ENCODE measurements at regions not wholly inside any gene's neighbourhood (a gene's known extent, or its start where the extent isn't known, plus 50 kb on each side); places are given as distances from the start of the nearest gene placed in this dataset.

DNA sequence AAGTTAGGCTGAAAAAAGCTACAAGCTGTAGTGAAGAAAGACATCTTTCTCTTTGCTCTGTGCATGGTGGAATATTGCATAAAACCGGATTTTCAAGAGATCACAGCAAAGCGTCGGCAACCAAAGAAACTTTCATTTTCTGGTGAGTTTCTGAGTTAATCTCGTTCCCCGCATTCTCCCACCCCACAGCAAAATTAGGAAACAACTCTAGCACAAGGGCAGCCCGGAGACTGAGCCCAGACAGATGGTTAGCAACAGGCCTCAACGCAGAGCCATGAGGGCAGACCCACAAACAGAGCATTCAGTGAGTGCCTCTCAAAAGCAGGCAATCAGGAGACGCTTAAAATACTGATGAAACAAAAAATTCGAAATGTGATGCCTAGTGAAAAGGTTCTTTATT is 396.1 kb upstream of the KLF6 start:
- TF ChIP-seq, protein P1, sequence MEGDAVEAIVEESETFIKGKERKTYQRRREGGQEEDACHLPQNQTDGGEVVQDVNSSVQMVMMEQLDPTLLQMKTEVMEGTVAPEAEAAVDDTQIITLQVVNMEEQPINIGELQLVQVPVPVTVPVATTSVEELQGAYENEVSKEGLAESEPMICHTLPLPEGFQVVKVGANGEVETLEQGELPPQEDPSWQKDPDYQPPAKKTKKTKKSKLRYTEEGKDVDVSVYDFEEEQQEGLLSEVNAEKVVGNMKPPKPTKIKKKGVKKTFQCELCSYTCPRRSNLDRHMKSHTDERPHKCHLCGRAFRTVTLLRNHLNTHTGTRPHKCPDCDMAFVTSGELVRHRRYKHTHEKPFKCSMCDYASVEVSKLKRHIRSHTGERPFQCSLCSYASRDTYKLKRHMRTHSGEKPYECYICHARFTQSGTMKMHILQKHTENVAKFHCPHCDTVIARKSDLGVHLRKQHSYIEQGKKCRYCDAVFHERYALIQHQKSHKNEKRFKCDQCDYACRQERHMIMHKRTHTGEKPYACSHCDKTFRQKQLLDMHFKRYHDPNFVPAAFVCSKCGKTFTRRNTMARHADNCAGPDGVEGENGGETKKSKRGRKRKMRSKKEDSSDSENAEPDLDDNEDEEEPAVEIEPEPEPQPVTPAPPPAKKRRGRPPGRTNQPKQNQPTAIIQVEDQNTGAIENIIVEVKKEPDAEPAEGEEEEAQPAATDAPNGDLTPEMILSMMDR (IDR thresholded peaks at IDR 0.05), result no peak
- Mint-ChIP-seq H3K4me3 (no peak overlapping the region), H3K36me3 (ENCODE audit: low read depth) (no peaks in the 10 kb centered on the region), H3K27ac (no peak overlapping the region), H3K9me3 (no peaks in the 10 kb centered on the region), H3K27me3 (no peaks in the 10 kb centered on the region), H3K4me1 (ENCODE audit: low read depth) (peaks cover 15% of the 10 kb centered on the region)
- ATAC-seq, result no peak
- ChIA-PET POLR2A (no interaction called here), CTCF (no interaction called here)
- intact Hi-C loops (cut with micrococcal nuclease), result no loop called here
- no peak for DNase-seq

DNA sequence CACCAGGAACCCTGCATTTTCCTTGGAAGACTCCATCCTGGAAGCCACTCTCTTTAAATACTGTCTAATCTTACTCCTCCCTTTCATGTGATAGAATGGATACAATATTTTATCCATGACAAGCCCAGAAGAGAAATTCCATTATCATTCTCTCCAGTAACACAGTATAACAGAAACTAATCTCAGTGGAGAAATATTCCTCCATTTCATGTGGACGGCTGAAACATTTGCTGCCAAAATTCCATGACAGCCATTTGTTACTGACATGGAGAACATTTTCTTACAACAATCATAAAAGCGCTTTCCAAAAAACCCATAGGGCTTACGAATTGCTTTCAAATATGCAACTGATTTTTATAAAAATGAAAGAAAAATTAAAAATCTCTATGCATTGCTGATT is 392.8 kb upstream of the KLF6 start:
- ChIA-PET CTCF (no interaction called here), POLR2A (no interaction called here)
- ATAC-seq, result no peak
- intact Hi-C loops (cut with micrococcal nuclease), result no loop called here
- Mint-ChIP-seq H3K4me1 (ENCODE audit: low read depth) (peaks cover 15% of the 10 kb centered on the region), H3K27ac (no peak overlapping the region), H3K36me3 (ENCODE audit: low read depth) (no peaks in the 10 kb centered on the region), H3K27me3 (no peaks in the 10 kb centered on the region), H3K9me3 (no peaks in the 10 kb centered on the region), H3K4me3 (no peak overlapping the region)
- TF ChIP-seq, protein P1 (IDR thresholded peaks at IDR 0.05), result no peak
- DNase-seq, result no peak

DNA sequence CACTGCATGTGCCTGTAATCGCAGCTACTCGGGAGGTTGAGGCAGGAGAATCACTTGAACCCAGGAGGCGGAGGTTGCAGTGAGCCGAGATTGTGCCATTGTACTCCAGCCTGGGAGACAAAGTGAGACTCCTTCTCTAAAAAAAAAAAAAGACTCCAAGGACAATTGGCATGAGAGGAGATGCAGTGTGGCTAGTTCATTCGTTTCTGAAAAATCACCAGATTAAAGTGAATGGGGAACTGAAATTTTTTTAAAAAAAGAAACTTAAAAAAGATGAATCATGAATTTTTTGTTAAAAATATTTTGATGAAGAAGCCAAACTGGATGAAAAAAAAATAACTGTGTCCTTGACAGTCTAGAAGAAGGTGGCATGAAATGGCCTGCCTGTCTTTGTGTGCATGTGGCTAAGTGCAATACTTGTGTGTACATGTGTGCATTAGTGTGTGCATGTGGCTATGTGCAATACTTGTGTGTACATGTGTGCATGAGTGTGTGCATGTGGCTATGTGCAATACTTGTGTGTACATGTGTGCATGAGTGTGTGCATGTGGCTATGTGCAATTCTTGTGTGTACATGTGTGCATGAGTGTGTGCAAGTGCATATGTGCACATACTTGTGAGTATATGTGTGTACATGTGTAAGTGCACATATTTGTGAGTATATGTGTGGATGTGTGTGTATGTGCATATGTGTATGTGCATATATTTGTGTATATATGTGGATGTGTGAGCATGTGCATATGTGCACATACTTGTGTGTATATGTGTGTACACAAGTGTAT is 391.7 kb upstream of the KLF6 start:
- ChIA-PET POLR2A (no interaction called here), CTCF (no interaction called here)
- no peak for ATAC-seq
- Mint-ChIP-seq H3K4me1 (ENCODE audit: low read depth) (peaks cover 9% of the 10 kb centered on the region), H3K27me3 (no peaks in the 10 kb centered on the region), H3K36me3 (ENCODE audit: low read depth) (peaks cover 3% of the 10 kb centered on the region), H3K27ac (no peak overlapping the region), H3K4me3 (no peak overlapping the region), H3K9me3 (peaks cover 3% of the 10 kb centered on the region)
- no peak for DNase-seq
- intact Hi-C loops (cut with micrococcal nuclease), result no loop called here
- TF ChIP-seq, protein P1 (IDR thresholded peaks at IDR 0.05), result no peak

DNA sequence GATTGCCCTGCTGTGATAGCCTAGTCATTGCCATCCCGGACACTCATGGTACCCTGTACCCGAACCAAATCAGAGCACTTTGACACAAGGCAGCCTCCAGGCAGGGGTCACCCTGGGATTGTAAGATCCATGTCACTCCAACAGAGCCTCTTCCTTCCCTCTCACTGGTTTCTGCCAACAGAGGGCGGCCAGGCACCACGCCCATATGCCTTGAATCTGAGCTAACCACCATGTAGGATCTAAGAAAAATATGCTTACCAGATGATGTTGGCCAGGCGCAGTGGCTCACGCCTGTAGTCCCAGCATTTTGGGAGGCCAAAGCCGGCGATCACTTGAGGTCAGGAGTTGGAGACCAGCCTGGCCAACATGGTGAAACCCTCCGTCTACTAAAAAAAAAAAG is 389.2 kb upstream of the KLF6 start:
- CTCF ChIA-PET, result no interaction called here
- TF ChIP-seq, protein P1 (IDR thresholded peaks at IDR 0.05), result no peak
- H3K4me1 Mint-ChIP-seq (ENCODE audit: low read depth), result no peaks in the 10 kb centered on the region
- intact Hi-C loops (cut with micrococcal nuclease), result no loop called here
- no peak overlapping the region for H3K27ac Mint-ChIP-seq
- ATAC-seq (no peak), DNase-seq (no peak)
- H3K9me3 Mint-ChIP-seq, result peaks cover 3% of the 10 kb centered on the region
- H3K4me3 Mint-ChIP-seq, result no peak overlapping the region
- POLR2A ChIA-PET, result no interaction called here
- no peaks in the 10 kb centered on the region for H3K27me3 Mint-ChIP-seq
- H3K36me3 Mint-ChIP-seq (ENCODE audit: low read depth), result peaks cover 3% of the 10 kb centered on the region

DNA sequence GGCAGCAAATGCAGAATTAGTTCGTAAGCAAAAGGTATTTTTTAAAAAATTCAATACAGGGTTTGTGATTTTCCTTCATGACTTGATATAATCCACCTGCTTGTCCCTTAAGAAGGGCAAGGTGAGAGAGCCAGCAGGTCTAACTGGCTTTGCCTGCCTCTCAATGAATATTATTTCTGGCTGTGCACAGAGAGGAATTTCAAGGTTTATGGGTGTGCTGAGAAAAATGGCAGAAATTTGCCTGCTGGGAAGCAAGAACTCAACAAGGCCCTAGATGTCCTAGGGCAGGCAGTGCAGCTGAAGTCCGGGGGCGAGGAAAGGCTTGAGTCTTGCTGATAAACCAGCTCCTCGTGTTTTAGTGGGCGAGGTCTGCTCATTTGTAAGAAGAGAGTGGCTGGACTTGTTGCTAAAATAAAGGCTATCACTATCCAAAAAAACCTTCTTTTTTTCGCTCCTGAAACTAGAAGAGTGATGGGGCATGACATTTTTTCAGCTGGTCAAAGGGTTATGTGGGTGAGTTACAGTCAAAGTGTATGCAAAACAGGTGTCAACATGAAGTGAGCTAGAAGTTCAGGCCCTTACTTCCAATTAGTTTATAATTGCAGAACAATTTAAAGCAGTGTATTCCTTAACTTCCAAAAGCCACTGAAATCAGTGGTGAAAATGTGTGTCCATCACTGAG is 385.8 kb upstream of the KLF6 start:
- ATAC-seq, result no peak
- ChIA-PET POLR2A (no interaction called here), CTCF (no interaction called here)
- intact Hi-C loops (cut with micrococcal nuclease), result no loop called here
- Mint-ChIP-seq H3K4me1 (ENCODE audit: low read depth) (no peaks in the 10 kb centered on the region), H3K27me3 (no peaks in the 10 kb centered on the region), H3K4me3 (no peak overlapping the region), H3K27ac (no peak overlapping the region), H3K36me3 (ENCODE audit: low read depth) (peaks cover 3% of the 10 kb centered on the region), H3K9me3 (peaks cover 3% of the 10 kb centered on the region)
- DNase-seq, result no peak
- TF ChIP-seq, protein P1 (IDR thresholded peaks at IDR 0.05), result no peak
